Thyroid gland (tissue), 4 donors: ENCODE measurements at regions not wholly inside any gene's neighbourhood (a gene's known extent, or its start where the extent isn't known, plus 50 kb on each side); places are given as distances from the start of the nearest gene placed in this dataset.

ENCODE experiments used
- POLR2A ChIP-seq, 2 donors: fragments of 450-650 bp; IDR thresholded peaks; one replicate each; pipeline ENCODE4 v1.6.1; 2017; ENCODE audit warnings: antibody characterized with exemption in 2 of 2, mild to moderate bottlenecking in 2 of 2, moderate library complexity in 1 of 2
- TF ChIP-seq, protein P1 (sequence below), 6 experiments: fragments of 200-600 bp in 3 of 6; fragments of 450-650 bp in 3 of 6; sonication (generic) in 3 of 6; IDR thresholded peaks; one replicate each; pipeline ENCODE4 v1.5.1; 2016 to 2019; ENCODE audit warnings: antibody characterized with exemption in 6 of 6, mild to moderate bottlenecking in 2 of 6, inconsistent platforms in 1 of 6, moderate library complexity in 1 of 6

- TF ChIP-seq, protein P1, sequence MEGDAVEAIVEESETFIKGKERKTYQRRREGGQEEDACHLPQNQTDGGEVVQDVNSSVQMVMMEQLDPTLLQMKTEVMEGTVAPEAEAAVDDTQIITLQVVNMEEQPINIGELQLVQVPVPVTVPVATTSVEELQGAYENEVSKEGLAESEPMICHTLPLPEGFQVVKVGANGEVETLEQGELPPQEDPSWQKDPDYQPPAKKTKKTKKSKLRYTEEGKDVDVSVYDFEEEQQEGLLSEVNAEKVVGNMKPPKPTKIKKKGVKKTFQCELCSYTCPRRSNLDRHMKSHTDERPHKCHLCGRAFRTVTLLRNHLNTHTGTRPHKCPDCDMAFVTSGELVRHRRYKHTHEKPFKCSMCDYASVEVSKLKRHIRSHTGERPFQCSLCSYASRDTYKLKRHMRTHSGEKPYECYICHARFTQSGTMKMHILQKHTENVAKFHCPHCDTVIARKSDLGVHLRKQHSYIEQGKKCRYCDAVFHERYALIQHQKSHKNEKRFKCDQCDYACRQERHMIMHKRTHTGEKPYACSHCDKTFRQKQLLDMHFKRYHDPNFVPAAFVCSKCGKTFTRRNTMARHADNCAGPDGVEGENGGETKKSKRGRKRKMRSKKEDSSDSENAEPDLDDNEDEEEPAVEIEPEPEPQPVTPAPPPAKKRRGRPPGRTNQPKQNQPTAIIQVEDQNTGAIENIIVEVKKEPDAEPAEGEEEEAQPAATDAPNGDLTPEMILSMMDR (IDR thresholded peaks at IDR 0.05): no peak
- TF ChIP-seq POLR2A (IDR thresholded peaks at IDR 0.05): no peak
Observed at GRCh38 chr17:65328567-65328966, 191.4 kb downstream of the RGS9 start.
